ELF-1 (cell line): ENCODE measurements at regions not wholly inside any gene's neighbourhood (a gene's known extent, or its start where the extent isn't known, plus 50 kb on each side); places are given as distances from the start of the nearest gene placed in this dataset.
"Not testable (repeated sequence)": the region's sequence is repeated elsewhere in the genome, so short reads cannot be mapped to it uniquely, and the experiment has no call there.

ENCODE experiments used
- DNase-seq: peaks from one replicate; pipeline ENCODE4 v3.0.0-alpha.2; 2016; ENCODE audit warnings: low read depth, low spot score

DNA sequence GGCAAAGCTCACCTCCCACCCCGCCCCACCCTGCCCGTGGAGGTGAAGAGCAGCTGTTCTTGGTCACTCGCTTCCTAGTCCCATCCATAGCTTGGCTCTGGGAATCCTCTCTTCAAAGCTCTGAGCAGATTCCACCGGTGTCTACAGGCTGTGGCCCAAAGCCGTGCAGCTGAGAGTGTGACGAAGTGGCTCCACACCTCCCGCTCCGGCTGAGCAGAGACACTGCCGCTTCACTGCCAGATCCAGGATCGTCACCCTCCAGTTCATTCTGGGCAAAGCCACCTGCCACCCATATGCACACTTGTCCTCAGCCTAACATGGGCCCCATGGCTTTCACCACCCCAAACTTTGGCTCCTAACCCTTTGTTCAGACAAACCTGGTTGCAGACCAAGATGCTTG, 532.9 kb upstream of the B3GAT1 start:
- no peak for DNase-seq

DNA sequence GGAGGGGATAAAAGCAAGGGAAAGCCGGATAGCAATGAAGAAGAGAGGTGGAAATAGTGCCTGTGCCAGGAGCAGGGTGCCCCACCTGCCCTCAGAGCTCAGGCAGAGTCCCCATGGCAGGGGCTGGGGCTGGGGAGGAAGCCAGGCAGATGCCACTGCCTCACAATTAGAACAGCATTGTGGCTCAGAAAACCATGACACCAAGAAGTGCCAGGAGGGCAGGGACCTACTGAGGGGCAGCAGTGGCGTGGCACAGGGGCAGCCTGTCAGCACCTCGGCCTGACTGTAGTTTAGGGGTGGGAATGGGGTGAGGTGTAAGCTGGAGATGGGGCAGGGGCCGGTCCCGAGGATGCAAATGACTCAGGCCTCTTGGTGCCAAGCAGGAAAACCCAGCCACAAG, 532.1 kb upstream of the B3GAT1 start:
- no peak for DNase-seq

DNA sequence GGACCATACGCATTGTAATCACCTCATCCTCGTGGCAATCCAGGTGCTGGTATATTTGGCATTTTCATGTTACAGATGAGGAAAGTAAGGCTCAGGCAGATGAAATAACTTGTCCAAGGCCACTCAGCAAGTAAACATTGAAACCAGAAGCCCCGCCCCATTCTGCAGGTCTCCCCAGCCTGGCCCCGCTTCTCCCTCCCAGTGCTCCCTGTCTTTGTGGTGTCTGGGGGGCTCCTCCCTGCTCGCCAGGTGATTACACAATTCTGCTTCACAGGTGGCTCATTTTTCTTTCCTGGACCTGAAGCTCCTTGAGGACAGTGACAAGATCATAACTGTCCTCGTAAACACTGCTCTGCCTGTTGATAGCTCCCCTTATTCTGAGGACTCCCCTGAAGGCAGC, 531.5 kb upstream of the B3GAT1 start:
- DNase-seq = no peak

DNA sequence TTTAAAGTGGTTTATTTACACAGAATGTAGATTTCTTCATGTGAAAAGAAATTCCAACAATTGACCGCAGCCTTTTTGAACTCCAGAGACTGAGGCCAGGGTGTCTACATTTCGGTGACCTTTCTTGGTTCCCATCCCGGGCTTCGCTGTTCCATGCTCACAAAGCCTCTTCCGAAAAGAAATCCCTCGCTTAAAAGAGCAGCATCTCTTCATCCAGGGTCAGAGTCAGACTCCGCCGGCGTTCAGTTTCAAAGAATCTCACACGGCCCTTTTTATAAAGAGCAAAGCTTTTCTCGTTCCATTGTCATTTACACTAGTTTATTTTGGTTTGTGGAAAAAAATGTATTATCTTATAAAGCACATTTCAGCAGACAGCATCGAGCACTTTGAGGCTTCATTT, 530.6 kb upstream of the B3GAT1 start:
- DNase-seq = no peak

DNA sequence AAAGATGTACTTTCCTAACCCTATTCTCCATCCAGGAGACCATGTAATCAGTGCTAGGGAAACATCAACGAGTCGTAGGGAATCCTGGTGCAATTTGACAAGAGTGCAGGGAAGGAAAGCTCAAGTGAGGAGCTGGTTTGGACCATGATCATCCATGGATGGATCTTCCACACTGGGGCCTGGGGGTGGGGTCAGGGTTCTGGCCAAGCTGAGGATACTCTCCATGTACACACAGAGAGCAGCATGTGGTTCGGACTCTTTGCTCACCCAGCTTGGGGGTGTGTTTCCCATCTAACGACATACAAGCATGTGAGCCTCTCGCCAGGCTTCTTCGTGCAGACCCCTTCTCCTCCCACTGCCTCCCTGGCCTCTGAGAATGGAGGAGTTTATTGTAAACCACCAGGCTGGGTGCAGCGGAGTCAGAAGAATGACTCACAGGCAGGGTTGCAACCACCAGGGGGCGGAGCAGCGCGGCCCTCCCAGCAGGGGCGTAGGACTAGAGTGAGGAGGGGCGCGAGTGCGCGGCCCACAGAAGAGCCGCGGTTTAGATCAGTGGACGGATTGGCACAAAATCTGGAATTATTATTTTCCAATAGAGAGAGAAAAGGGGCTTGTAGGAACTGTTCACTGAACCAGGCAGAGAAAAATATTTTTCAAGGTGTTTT, 530.0 kb upstream of the B3GAT1 start:
- peak; percentile 73 for DNase-seq

DNA sequence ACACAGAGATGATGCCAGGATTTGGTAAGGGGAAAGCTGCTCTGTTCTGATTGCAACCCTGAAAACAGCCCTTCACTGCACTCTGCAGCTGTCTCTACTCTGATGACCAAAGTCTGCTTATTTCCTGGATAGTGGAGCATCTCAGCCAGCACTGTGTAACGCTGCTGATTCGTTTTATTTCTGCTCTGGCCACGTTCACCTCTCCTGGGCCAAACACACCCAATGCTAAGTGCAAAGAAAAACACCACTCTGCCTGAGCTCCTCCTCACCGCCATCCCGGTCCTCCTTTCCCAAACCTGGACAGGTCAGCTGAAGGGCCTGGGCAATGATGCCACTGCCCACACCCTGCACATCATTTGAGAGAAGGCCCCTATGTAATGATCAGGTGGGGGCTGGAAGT, 529.3 kb upstream of the B3GAT1 start:
- DNase-seq = no peak

DNA sequence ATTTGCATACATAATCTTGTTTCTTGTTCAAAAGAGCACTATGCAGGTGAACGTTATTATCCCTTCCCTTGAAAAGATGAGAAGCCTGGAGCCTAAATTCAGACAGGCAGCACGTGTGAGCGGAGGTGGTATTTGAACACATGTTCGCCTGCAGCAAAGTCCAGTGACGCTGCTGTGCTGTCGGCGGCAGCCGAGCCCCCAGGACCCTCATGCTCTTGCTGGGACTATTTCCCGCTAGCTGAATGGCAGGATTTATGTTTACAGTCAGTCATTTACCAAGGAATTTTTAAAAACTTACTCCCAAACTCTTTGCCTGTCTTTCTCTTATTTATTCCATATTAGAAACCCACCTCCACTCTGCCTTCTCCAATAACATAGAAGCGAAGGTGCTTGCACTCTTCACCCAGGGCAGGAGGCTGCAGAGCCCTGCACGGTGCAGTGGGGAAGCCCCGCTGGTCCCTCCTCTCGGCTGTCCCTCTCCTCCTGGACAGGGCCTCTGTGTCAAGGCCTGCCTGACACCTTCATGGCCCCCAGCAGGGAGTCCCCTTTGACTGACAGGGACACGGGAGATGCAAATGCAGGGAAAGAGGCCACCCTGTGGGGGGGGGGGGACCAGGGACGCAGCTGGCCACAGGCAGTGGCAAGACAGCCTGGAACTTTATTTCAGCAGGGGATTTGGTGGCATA, 528.5 kb upstream of the B3GAT1 start:
- DNase-seq = no peak

DNA sequence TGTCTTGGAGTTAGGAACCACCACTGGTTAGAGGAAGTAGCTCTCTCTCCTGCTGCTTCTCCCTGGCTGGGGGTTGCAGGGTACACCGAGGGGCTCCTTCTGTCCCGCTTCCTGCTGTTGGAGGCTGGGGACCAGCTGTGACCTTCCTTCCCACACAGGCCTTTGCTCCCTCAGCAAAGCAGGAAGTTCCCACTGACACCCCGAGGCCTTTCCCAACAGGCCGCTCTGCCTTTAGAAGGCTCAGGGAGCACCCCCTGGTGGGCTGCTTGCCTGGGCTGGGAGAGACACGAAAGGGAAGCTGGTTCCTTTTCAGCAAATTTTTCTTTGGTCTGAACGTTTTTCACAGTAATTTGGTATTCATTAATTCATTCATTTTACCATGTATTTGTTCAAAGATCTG, 527.9 kb upstream of the B3GAT1 start:
- DNase-seq = peak; percentile 60

DNA sequence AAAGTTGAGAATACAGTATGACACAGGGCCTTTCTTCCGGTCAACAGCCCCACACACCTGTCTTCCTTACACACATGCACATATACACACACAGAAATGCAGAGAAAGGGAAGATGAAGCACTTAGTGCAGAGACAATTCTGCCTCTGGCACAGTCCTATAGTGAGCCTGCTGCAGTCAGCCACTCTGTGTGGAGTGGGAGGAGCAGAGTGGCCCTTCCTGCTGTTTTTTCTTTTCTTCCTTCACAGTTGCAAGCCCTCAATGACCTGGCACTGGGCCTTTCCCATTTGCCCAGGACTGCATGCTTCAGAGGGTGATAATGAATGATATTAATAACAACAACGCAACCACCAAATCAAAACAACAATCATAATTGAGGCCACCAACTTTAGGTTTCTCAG, 527.0 kb upstream of the B3GAT1 start:
- peak; percentile 48 for DNase-seq

DNA sequence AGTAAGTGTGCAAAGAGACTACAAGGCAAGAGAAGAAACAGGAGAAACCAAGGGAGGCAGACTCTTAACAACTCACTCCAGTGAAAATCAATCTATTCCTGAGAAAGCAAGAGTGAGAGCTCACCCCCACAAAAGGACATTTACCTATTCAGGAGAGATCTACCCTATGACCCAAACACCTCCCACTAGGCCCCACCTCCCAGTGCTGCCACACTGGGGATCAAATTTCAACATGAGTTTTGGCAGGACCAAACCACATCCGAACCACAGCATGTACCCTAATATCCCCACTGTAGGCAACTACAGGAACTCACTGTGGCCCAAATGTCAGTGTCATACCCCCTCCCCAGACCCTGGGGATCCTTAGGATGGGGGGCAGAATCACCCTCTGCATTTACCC, 526.2 kb upstream of the B3GAT1 start:
- DNase-seq = no peak

DNA sequence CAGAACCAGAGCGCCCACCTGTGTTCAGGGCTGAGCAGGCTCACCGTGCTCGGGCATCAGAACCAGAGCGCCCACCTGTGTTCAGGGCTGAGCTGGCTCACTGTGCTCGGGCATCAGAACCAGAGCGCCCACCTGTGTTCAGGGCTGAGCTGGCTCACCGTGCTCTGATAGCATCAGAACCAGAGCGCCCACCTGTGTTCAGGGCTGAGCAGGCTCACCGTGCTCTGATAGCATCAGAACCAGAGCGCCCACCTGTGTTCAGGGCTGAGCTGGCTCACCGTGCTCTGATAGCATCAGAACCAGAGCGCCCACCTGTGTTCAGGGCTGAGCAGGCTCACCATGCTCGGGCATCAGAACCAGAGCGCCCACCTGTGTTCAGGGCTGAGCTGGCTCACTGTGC, 525.2 kb upstream of the B3GAT1 start:
- not testable (repeated sequence) for DNase-seq

DNA sequence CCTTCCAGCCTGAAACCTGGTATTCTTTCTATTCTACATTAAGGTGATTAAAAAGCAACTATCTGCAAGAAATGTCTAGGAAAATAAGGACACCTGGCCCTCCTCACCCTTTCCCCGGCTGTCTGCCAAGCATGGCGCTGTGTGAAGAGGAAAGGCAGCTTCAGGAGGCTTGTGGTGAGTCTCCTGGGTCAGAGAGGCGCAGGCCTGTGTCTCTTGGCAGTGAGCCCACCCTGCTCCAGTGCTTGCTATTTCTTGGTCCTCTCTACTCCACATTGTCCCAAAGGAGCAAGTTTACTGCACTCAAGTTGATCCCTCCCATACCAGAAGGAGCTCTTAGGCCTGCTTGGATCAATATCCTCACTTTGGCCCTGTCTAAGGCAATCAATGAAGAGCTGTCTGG, 520.7 kb upstream of the B3GAT1 start:
- no peak for DNase-seq

DNA sequence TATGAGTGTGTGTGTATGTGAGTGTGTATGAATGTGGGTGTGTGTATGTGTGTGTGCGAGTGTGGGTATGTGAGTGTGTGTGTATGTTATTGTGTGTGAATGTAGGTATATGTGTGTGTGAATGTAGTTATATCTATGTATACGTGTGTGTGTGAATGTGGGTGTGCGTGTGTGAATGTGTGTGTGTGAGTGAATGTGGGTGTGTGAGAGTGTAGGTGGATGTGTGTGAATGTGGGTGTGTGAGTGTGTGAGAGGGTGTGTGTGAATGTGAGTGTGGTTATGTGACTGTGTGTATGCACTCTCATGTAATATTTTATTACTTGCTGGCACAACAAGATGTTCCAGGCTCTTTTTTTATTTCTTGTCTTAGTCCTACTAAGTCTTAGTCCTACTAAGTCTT, 513.4 kb upstream of the B3GAT1 start:
- DNase-seq = no peak

DNA sequence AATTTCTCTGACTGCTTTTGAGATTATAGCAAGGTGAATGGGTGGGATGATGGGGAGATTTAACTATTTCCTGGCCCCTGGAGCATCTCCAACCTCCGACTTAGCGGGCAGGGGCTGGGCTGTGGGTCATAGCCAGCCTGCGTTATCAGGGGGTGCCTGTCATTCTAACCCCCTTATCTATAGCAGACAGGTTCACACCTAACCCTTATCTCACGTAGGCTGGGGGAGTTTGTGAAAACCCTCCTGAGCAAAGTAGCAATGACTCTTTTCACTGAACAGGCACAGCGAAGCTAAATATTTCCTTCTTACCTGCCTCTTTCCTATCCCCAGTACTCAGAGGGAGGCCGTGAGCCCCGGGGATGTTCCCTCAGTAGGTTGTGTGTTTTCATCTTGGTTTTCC, 511.4 kb upstream of the B3GAT1 start:
- no peak for DNase-seq

DNA sequence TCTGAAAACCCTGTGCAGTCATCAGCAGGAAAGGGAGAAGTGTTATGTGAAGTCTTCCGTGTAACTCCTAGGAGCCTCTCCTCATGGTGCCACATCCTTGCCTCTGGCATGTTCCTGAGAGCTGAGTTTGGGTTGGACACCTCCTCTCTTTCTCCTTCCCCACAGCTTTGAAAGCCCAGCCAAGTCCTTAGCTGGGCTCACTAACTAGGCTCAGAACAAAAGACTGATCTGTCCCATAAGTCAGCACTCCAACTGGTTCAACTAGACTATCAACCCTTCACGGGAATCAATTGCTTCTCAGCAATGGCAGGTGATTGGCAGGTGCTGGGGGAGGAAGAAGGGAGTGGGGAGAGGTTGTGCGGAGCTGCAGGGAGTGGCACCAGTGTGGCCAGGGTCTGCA, 509.9 kb upstream of the B3GAT1 start:
- DNase-seq = peak; percentile 64

DNA sequence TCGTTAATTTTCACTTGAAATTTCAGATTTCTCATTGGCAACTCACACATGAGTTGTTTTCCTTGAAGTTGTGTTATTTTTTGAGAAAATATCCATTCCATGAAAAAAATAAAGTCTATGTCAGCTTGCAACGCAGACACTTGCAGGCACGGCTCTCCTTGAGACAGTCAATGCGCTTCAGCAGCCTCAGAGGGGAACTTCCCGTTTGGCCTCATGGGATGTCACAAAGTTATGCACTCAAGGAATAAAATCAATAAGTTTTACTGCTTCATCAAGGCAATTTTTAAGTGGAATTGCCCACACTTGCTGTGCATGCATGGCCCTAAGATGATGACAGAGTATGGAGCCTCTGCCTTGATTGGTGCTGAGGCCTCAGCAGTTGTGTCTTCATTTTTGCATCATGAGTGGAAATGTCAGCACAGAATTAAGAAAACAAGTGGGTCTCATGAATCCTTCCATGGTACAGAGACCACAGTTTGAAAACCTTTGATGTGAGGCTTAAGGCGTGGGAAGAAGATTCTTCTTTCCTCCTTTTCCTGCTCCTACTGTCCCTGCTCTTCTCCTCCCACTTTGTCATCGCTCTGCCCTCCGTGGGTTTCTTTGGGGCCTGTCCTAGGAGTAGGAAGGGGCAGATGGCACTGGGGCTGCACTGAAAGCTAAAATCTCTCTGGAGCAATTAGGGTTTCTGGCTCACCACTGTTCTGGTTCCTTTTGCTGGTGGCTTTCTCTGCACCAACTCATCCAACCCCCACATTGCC, 509.0 kb upstream of the B3GAT1 start:
- no peak for DNase-seq

DNA sequence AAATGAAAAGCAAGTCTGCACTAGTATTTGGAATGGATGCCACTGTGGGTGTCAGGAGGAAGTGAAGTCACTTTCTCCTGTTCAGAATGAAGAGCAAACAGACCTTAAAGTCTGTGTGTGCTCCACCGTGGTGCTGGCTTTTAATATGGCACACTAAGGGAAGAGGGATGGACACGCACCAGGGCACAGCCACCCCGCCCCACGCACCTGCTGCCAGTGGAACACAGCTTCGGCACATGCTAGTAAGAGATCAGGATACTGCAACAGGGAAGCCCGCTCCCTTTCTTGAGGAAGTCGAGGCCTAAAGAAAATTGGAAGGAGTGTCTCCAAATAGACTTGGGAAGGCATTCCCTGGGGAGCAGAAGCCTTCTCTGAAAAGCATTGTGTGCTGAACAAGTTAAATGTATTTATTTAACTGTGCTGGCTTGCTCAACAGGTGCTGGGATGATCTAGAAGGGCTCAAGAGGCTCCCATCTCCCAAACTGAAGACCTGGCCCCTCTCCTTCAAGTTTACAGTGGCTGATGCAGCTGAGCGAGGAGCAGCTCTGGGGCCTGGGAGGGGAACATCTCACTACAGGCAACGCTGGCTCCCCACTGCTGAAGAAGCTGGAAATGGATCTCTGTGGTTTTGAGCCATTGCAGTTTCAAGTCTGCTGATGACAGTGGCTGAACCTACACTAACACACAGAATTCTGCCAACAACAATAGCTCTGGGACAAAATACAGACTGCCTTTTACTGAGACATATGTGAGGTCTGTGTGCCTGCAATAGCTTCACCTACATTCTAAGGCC, 504.6 kb upstream of the B3GAT1 start:
- no peak for DNase-seq

DNA sequence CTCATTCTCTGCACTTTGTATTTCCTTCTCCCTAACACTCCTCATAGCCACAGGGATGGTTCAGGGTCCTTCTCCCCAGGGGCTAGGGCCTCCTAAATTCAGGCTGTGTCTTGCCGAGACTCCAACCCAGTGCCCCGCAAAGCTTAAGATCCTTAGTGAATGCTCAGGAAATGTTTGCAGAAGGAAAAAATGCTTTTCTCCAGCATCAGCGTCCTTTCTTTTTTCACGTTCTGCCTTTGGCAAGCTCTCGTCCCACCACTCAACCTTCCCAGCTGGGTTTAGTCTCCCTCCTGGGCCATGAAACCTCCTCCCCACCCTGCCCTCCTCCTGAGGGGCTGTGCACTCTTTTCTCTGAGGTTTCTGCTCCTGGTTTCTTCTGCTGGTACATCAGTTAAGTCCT, 503.8 kb upstream of the B3GAT1 start:
- DNase-seq = no peak

DNA sequence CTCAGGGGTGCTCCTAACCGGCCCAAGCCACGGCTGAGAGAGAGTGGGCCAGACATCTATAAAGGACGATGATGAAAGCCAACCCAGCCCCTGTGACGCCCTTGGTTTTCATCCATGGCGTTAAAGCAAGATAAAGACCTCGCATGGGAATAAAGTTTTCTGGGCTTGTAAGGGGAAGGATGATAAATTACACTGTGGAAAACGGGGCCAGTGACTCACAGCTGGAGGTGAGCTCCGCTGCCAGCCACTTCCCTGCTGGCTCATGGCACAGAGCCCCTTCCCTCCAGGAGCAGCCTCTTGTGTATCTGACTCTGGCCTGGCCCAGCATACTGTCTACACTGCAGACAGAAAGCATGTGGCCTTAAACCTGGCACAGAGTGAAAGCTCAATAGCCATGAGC, 503.2 kb upstream of the B3GAT1 start:
- DNase-seq = no peak

DNA sequence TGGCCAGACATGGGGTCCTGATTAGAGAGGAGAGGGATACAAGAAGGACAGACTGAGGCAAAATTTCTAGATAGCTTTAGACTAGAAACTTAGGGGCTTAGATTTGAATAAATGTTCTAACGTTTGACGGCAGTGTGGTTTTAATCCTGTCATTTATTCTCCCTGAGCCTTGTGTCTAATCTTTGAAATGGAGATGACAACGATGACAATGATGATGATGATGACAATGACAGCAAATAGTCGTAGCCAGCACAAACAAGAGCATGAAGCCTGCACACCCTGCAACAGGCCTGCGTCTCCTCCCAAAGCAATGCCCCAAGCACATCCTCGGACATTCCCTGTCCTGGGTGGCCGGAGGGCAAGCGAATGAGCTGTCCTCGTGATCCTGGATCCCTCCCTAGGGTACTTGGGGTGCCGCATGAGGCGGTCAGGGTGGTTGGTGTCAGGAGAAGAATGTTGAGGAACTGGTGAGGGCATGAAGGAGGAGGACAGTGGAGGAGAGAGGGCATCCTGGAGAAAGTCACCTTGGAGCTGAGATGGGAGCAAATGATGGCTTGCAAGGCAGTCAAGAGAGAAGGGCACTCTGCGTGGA, 502.1 kb upstream of the B3GAT1 start:
- DNase-seq = no peak

DNA sequence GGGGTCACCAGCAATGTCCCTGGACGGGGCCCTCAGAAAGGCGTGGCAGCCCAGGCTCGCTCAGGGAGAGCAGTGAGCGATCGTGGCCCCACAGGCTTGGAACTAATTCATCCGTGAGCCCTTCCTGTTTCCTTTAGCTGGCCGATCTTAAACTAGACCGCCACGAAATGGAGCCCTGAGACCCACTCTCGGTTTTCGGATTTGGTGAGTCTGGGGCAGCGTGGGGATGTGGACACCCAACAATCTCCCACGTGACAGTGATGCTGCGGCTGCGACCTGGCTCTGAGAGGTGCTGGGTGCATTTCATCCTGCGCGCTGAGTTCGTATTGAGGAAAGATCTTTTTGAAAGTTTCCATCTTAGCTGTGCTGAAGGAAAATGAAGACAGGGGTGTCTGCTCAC, 501.3 kb upstream of the B3GAT1 start:
- DNase-seq = no peak
